GM12875 (cell line): ENCODE measurements at regions not wholly inside any gene's neighbourhood (a gene's known extent, or its start where the extent isn't known, plus 50 kb on each side); places are given as distances from the start of the nearest gene placed in this dataset.

Experiments
- H3K4me3 ChIP-seq: one replicate; pipeline ENCODE4 v1.5.1; 2011; ENCODE audit warnings: low read depth, low read length, control low read depth
- TF ChIP-seq, protein P1 (sequence below): IDR thresholded peaks from 2 replicates; pipeline ENCODE4 v1.5.1; 2011; ENCODE audit warnings: low read depth, mild to moderate bottlenecking, control low read depth, inconsistent platforms, low read length, moderate library complexity, borderline replicate concordance; ENCODE audit not compliant: insufficient read depth

DNA sequence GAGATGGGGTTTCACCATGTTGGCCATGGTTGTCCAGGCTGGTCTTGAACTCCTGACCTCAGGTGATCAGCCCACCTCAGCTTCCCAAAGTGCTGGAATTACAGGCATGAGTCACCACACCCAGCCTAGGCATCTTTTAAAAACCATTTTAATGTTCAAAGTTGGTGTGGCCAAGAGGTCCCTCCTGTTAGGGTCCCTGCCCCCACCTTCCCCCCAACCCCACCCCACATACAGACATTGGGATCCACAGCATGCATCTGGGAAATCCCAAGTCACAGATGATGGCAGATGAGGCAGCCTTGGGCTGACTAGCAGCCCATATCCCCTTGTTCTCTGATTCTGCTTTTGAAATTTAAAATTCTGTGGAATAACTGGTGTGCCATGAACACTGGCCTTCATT is 226.0 kb downstream of the KATNAL1 start:
- TF ChIP-seq, protein P1, sequence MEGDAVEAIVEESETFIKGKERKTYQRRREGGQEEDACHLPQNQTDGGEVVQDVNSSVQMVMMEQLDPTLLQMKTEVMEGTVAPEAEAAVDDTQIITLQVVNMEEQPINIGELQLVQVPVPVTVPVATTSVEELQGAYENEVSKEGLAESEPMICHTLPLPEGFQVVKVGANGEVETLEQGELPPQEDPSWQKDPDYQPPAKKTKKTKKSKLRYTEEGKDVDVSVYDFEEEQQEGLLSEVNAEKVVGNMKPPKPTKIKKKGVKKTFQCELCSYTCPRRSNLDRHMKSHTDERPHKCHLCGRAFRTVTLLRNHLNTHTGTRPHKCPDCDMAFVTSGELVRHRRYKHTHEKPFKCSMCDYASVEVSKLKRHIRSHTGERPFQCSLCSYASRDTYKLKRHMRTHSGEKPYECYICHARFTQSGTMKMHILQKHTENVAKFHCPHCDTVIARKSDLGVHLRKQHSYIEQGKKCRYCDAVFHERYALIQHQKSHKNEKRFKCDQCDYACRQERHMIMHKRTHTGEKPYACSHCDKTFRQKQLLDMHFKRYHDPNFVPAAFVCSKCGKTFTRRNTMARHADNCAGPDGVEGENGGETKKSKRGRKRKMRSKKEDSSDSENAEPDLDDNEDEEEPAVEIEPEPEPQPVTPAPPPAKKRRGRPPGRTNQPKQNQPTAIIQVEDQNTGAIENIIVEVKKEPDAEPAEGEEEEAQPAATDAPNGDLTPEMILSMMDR, result no peak
- no peak overlapping the region for H3K4me3 ChIP-seq

DNA sequence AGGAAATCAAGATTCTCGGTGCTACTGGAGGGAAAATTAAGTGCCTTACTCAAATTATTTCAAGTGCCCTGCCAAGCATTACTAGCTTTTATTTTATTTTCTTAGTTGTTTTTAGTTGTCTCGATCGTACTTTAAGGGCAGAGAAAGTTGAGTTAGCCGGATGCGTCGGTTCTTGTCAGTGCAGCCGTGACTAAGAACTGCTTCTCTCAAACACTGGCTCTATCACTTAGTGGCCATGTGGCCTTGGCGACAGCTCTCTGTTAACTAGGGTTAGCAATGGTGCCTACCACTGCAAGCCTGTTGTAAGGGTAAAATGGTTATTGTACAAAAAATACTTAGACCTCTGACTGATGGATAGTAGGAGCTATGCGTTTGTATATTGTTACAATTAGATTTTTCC is 227.8 kb downstream of the KATNAL1 start:
- H3K4me3 ChIP-seq, result no peak overlapping the region
- TF ChIP-seq, protein P1, result no peak

DNA sequence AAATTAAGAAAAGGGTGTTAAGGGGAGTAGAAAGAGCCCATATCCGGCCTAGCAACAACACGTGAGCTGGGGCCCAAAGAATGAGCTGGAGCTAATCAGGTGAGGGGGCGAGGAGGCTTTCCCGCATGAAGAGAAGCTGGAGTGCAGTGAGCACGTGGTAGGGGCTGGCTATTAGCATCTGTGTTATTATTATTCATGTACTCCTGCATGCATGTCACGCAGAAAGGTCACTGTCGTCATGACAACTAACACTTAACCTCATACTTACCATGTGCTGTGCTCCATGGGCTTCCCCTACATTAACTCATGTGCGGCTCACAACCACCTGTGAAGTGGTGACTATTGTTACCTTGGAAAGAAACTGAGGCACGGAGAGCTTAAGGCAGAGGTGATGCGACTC is 227.6 kb upstream of the UBL3 start:
- TF ChIP-seq, protein P1, result no peak

GRCh38 chr13:30077240-30077735 is 226.9 kb upstream of the UBL3 start:
- TF ChIP-seq, protein P1, result no peak

More for the DNA sequence above, 227.6 kb upstream of the UBL3 start:
- H3K4me3 ChIP-seq, result no peak overlapping the region

GRCh38 chr13:30074955-30075614 is 224.7 kb upstream of the UBL3 start:
- H3K4me3 ChIP-seq, result no peak overlapping the region
- TF ChIP-seq, protein P1, result no peak

More at GRCh38 chr13:30077240-30077735, 226.9 kb upstream of the UBL3 start:
- no peak overlapping the region for H3K4me3 ChIP-seq

- TF ChIP-seq, protein P1, result no peak
- H3K4me3 ChIP-seq, result no peak overlapping the region
Measured at GRCh38 chr13:30074431-30074830, 224.0 kb upstream of the UBL3 start.

GRCh38 chr13:30072818-30073186 is 222.4 kb upstream of the UBL3 start:
- TF ChIP-seq, protein P1, result no peak
- H3K4me3 ChIP-seq, result no peak overlapping the region
